GM12878 (cell line): ENCODE measurements at regions not wholly inside any gene's neighbourhood (a gene's known extent, or its start where the extent isn't known, plus 50 kb on each side); places are given as distances from the start of the nearest gene placed in this dataset.

Experiments
- ATAC-seq: fragments of 200-7000 bp; cut with Tn5 transposase; 3 replicates; pipeline ENCODE4 v1.9.1; 2020; ENCODE audit warnings: mild to moderate bottlenecking, moderate library complexity
- BruUV-seq: library from RNA; stranded (reverse); fragments of 400-500 nt; replicated peaks from 2 replicates; lab custom pipeline; 2021; lab: Mats Ljungman, UMichigan
- CTCF ChIA-PET: fragments of 300-600 bp; sonication (Branson Sonifier 250); formaldehyde crosslinking; extraction: SDS; loops from one replicate; lab custom pipeline; 2021; ENCODE audit warnings: inconsistent platforms; lab: Yijun Ruan, JAX
- POLR2A ChIA-PET: fragments of 350-600 bp; formaldehyde crosslinking; extraction: SDS; loops from one replicate; lab custom pipeline; 2021; ENCODE audit warnings: inconsistent platforms; lab: Charles Lee
- RAD21 ChIA-PET: fragments of 300-600 bp; sonication (Branson Sonifier 250); formaldehyde crosslinking; loops from one replicate; lab custom pipeline; 2023; ENCODE audit warnings: antibody characterized with exemption; ENCODE audit not compliant: unreplicated experiment; lab: Charles Lee
- SMC1A ChIA-PET: fragments of 300-600 bp; sonication (Branson Sonifier 250); formaldehyde crosslinking; loops from one replicate; lab custom pipeline; 2023; ENCODE audit not compliant: unreplicated experiment, uncharacterized antibody; lab: Charles Lee
- DNase-seq: peaks from one replicate; pipeline ENCODE4 v3.0.0-alpha.2; 2011; ENCODE audit warnings: low read depth, low spot score
- FAIRE-seq: peaks from 3 replicates; lab custom pipeline; 2011; peaks lifted over from hg19 to GRCh38; lab: Jason Lieb, UNC
- H2AFZ ChIP-seq: 2 replicates; pipeline ENCODE4 v1.6.0; 2011; ENCODE audit warnings: low read depth, low read length, control low read depth; ENCODE audit not compliant: control insufficient read depth
- H3K27ac ChIP-seq: 2 replicates; pipeline ENCODE4 v1.5.1; 2011; ENCODE audit warnings: control low read depth; ENCODE audit not compliant: control insufficient read depth, insufficient read depth
- H3K27me3 ChIP-seq, 2 experiments: replicated peaks in 1 of 2; 2 replicates each; pipeline versions ENCODE4 v1.6.0 to v1.6.1; 2011; ENCODE audit warnings: low read length in 1 of 2; ENCODE audit not compliant: control insufficient read depth in 2 of 2, insufficient read depth in 2 of 2
- H3K36me3 ChIP-seq, 2 experiments: 2 replicates each; pipeline ENCODE4 v1.5.1; 2011; ENCODE audit warnings: low read length in 1 of 2; ENCODE audit not compliant: control insufficient read depth in 2 of 2, insufficient read depth in 2 of 2
- H3K4me1 ChIP-seq: 2 replicates; pipeline ENCODE4 v1.6.1; 2011; ENCODE audit warnings: mild to moderate bottlenecking, low read length, moderate library complexity, mixed read lengths; ENCODE audit not compliant: control insufficient read depth, insufficient read depth
- H3K4me2 ChIP-seq: 2 replicates; pipeline ENCODE4 v1.6.0; 2011; ENCODE audit warnings: control low read depth; ENCODE audit not compliant: control insufficient read depth, insufficient read depth
- H3K4me3 ChIP-seq: fragments of 200-600 bp; sonication (generic); 2 replicates; pipeline ENCODE4 v1.5.1; 2016
- H3K79me2 ChIP-seq: 2 replicates; pipeline ENCODE4 v1.6.0; 2011; ENCODE audit warnings: low read length; ENCODE audit not compliant: control insufficient read depth, insufficient read depth
- H3K9ac ChIP-seq: 2 replicates; pipeline ENCODE4 v1.8.0; 2011; ENCODE audit warnings: low read length, control low read depth, mixed read lengths; ENCODE audit not compliant: control insufficient read depth, insufficient read depth
- H3K9me3 ChIP-seq: replicated peaks from 3 replicates; pipeline ENCODE4 v1.5.1; 2011; ENCODE audit warnings: mild to moderate bottlenecking, low read length; ENCODE audit not compliant: control insufficient read depth, insufficient read depth
- H4K20me1 ChIP-seq: 2 replicates; pipeline ENCODE4 v1.6.0; 2011; ENCODE audit not compliant: control insufficient read depth, insufficient read depth
- E2F8 ChIP-seq: fragments of 450-650 bp; IDR thresholded peaks from 2 replicates; pipeline ENCODE4 v1.6.1; 2018; ENCODE audit warnings: mild to moderate bottlenecking, low read depth, moderate library complexity; ENCODE audit not compliant: partially characterized antibody
- FOXK2 ChIP-seq: fragments of 450-650 bp; IDR thresholded peaks from 2 replicates; pipeline ENCODE4 v1.6.1; 2017; ENCODE audit warnings: mild to moderate bottlenecking, moderate library complexity
- TCF3 ChIP-seq: IDR thresholded peaks from 2 replicates; pipeline ENCODE4 v1.6.1; 2012; ENCODE audit warnings: low read depth, mild to moderate bottlenecking, low read length, borderline replicate concordance; ENCODE audit not compliant: insufficient read depth
- WGBS: methylation state at CpG from one replicate; pipeline ENCODE4 v1.1.6; 2016; ENCODE audit warnings: low lambda C conversion rate; ENCODE audit not compliant: insufficient replicate concordance, insufficient coverage; ENCODE audit errors: missing lambda C conversion rate; 5-methylcytosine and 5-hydroxymethylcytosine counted together
- in situ Hi-C: fragments of 300-500 bp; cut with MboI; formaldehyde crosslinking; loops from 9 replicates; pipeline ENCODE4 v1.14.3; 2018; ENCODE audit warnings: mixed read lengths
- intact Hi-C: fragments of 100-400 bp; cut with micrococcal nuclease; formaldehyde crosslinking; loops from one replicate; pipeline ENCODE4 v1.14.2; 2022; ENCODE audit not compliant: unreplicated experiment

GRCh38 chr6:169913096-169913638 lies 161.7 kb downstream of the ERMARD start:
- CTCF ChIA-PET, result no interaction called here
- no TSS peak for BruUV-seq

More at GRCh38 chr6:169913096-169913638, 161.7 kb downstream of the ERMARD start:
- DNase-seq (no peak), FAIRE-seq (no peak), ATAC-seq (no peak)
- Histone ChIP-seq H3K4me3 (no peak overlapping the region), H3K9ac (no peak overlapping the region), H3K79me2 (no peaks in the 10 kb centered on the region), H3K27ac (no peak overlapping the region), H3K36me3 (no peaks in the 10 kb centered on the region), H2AFZ (no peak overlapping the region), H3K4me1 (no peaks in the 10 kb centered on the region), H3K27me3 (no peaks in the 10 kb centered on the region), H3K9me3 (no peaks in the 10 kb centered on the region; the same call in 2 of the 3 replicates), H3K4me2 (no peak overlapping the region), H4K20me1 (no peaks in the 10 kb centered on the region)
- SMC1A ChIA-PET, result no interaction called here
- POLR2A ChIA-PET, result no interaction called here
- intact Hi-C loops (no loop called here), in situ Hi-C loops (no loop called here)
- TF ChIP-seq FOXK2 (no peak), TCF3 (no peak), E2F8 (no peak)
- WGBS, result 3% methylated on average over 4 of the region's 4 CpGs
- RAD21 ChIA-PET, result no interaction called here
